ENCODE measurements at regions not wholly inside any gene's neighbourhood (a gene's known extent, or its start where the extent isn't known, plus 50 kb on each side); places are given as distances from the start of the nearest gene placed in this dataset.
A peak's percentile ranks its signal among the peaks of the same experiment; 100 is the strongest.
"Not testable (repeated sequence)": the region's sequence is repeated elsewhere in the genome, so short reads cannot be mapped to it uniquely, and the experiment has no call there.

- DNase-seq = no peak
Observed at GRCh38 chr13:44131069-44131614, 242.5 kb upstream of the SERP2 start.

- DNase-seq = no peak
Observed at GRCh38 chr13:44132710-44133109, 240.9 kb upstream of the SERP2 start.

GRCh38 chr13:44133626-44134025, 240.0 kb upstream of the SERP2 start:
- no peak for DNase-seq

GRCh38 chr13:44135566-44135965, 238.1 kb upstream of the SERP2 start:
- DNase-seq = no peak

- DNase-seq = no peak
Observed at GRCh38 chr13:44136696-44137268, 236.8 kb upstream of the SERP2 start.

GRCh38 chr13:44137466-44137865, 236.2 kb upstream of the SERP2 start:
- no peak for DNase-seq

- DNase-seq = no peak
Observed at GRCh38 chr13:44140146-44140545, 233.5 kb upstream of the SERP2 start.

GRCh38 chr13:44140888-44141724, 232.5 kb upstream of the SERP2 start:
- DNase-seq = no peak

- DNase-seq = peak; percentile 50
Observed at GRCh38 chr13:44141725-44142539, 231.7 kb upstream of the SERP2 start.

- no peak for DNase-seq
Observed at GRCh38 chr13:44142540-44142867, 231.1 kb upstream of the SERP2 start.

GRCh38 chr13:44142941-44143665, 230.5 kb upstream of the SERP2 start:
- DNase-seq = no peak

GRCh38 chr13:44146138-44146537, 227.5 kb upstream of the SERP2 start:
- no peak for DNase-seq

GRCh38 chr13:44147233-44147632, 226.4 kb upstream of the SERP2 start:
- no peak for DNase-seq

- DNase-seq = no peak
Observed at GRCh38 chr13:44147648-44148047, 226.0 kb upstream of the SERP2 start.

- DNase-seq = no peak
Observed at GRCh38 chr13:44148159-44148914, 225.3 kb upstream of the SERP2 start.

- DNase-seq = not testable (repeated sequence)
Observed at GRCh38 chr13:44149231-44149630, 224.4 kb upstream of the SERP2 start.

GRCh38 chr13:44149821-44150220, 223.8 kb upstream of the SERP2 start:
- DNase-seq = no peak

GRCh38 chr13:44151474-44151873, 222.2 kb upstream of the SERP2 start:
- peak; percentile 2 for DNase-seq

- peak; percentile 54 for DNase-seq
Observed at GRCh38 chr13:44153496-44153895, 220.1 kb upstream of the SERP2 start.

GRCh38 chr13:44155422-44156293, 218.0 kb upstream of the SERP2 start:
- DNase-seq = no peak

GRCh38 chr13:44156294-44156658, 217.3 kb upstream of the SERP2 start:
- no peak for DNase-seq
